ENCODE measurements at regions not wholly inside any gene's neighbourhood (a gene's known extent, or its start where the extent isn't known, plus 50 kb on each side); places are given as distances from the start of the nearest gene placed in this dataset.

- TF ChIP-seq CTCF (IDR thresholded peaks at IDR 0.05 in 2 of 3, conservative IDR thresholded peaks at IDR 0.05 in 1 of 3; ENCODE audit: borderline replicate concordance in 1 of 3, insufficient read depth in 1 of 3, low read depth in 2 of 3, low read length in 2 of 3) (no peak), TCF7L2 (IDR thresholded peaks at IDR 0.05; ENCODE audit: borderline replicate concordance, extremely low read depth, insufficient read depth, insufficient read length) (no peak), ZNF274 (IDR thresholded peaks at IDR 0.05; ENCODE audit: low read depth, low read length) (no peak), RAD21 (IDR thresholded peaks at IDR 0.05; ENCODE audit: low read depth) (no peak), ZFX (IDR thresholded peaks at IDR 0.05) (no peak), SRF (IDR thresholded peaks at IDR 0.05; ENCODE audit: low read depth) (no peak), POLR2AphosphoS5 (IDR thresholded peaks at IDR 0.05; ENCODE audit: low read depth, low read length) (no peak), EZH2 (IDR thresholded peaks at IDR 0.05) (no peak), JUND (IDR thresholded peaks at IDR 0.05) (no peak), CEBPB (IDR thresholded peaks at IDR 0.05; ENCODE audit: low read depth) (no peak)
Measured at GRCh38 chr11:37006563-37006962, 408.5 kb upstream of the RAG2 start.
